Activated CD4-positive, alpha-beta T cell treated with anti-CD3 and anti-CD28 coated beads, Interleukin-2, amount 50 U/mL, for 4 hours (primary cell): ENCODE measurements at regions not wholly inside any gene's neighbourhood (a gene's known extent, or its start where the extent isn't known, plus 50 kb on each side); places are given as distances from the start of the nearest gene placed in this dataset.

ENCODE experiments used
- DNase-seq, 2 experiments: peaks; one replicate each; pipeline ENCODE4 v3.0.0-alpha.2; 2020

GRCh38 chr5:165622864-165623536 lies 2117.6 kb downstream of the MAT2B start:
- DNase-seq = no peak

GRCh38 chr5:165624166-165624946 lies 2118.9 kb downstream of the MAT2B start:
- no peak for DNase-seq

DNA sequence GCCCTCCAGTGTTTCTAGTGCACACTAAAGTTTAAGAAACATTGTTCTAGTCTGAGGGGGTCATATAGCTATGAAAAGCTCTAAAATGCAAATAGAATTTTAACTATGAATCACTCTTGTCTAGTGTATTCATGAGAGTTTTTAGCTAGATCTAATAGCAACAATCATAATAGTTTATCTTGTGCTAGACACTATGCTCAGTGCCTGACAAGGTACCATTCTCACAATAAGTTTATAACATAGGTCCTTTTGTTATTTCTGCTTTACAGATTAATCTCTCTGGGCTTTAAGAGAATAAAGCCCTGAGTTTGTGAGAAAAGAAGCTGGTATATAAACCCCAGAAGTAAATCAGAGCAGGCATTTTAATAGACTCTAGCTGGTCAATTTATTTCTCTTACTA lies 2120.7 kb downstream of the MAT2B start:
- no peak for DNase-seq

GRCh38 chr5:165627548-165628170 lies 2122.2 kb downstream of the MAT2B start:
- no peak for DNase-seq

DNA sequence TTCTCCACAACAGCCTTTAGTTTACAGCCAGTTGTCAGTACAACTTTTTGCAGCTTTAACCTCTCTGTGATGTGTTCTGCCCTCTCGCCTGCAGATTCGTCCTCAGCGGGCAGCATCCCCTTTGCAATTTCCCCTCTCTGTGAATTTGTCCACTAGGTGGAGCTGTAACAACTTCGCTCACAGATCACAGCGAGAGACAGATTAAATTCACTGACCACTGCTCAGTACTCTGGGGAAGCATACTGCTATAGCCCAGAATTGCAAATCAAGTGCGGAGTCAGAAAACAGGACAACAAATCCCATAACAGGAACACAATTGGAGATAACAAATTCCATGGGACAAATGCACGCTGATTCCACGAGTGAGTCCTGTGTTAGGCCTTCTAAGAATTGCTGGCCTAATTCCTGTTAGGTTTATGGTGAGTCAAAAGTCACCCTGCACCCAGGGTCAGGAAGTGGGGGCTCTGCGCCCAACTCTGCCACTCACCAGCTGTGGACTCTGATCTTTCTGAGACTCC lies 2124.9 kb downstream of the MAT2B start:
- DNase-seq = no peak

GRCh38 chr5:165631235-165631634 lies 2125.8 kb downstream of the MAT2B start:
- DNase-seq = no peak

- DNase-seq = no peak
Observed at GRCh38 chr5:165642366-165642765, 2136.9 kb downstream of the MAT2B start.

- no peak for DNase-seq
Observed at GRCh38 chr5:165665735-165666400, 2160.4 kb downstream of the MAT2B start.

- DNase-seq = no peak
Observed at GRCh38 chr5:165673499-165673898, 2168.1 kb downstream of the MAT2B start.

- DNase-seq = no peak
Observed at GRCh38 chr5:165695796-165696195, 2190.4 kb downstream of the MAT2B start.

DNA sequence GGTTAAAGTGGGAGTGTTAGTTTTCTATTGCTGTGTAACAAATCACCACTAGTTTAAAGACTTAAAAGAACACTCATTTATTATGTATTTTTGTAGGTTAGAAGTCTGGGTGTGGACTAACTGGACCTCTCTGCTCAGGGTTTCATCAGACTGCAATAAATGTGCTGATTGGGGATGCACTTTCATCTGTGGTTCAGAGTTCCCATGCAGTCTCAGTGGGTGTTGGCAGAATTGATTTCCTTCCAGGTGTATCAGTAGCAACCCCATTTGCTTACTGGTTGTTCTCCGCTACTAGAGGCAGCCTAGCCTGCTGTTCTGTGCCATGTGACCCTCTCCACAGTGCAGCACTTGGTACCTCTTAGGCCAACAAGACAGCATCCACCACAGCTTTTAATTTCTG lies 2200.5 kb downstream of the MAT2B start:
- DNase-seq = no peak

DNA sequence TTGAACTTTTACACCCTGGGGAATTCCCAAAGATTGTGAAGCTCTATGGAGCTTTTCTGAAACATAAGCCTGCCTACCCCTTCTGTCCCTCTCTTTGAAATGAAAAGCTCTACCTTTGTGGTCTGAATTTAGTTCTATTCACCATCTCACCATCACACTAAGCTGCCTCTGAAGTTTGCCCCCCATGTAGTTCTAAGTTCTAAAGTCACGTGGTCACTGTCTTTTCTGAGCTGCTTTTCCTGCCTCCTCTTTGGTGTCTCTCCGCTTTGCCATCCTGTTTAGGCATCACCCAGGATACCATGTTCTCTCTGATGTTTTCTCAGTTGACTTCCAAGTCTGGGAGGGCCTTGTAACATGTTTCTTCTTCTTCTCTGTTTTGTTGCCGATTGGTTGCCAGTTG lies 2206.6 kb downstream of the MAT2B start:
- no peak for DNase-seq

GRCh38 chr5:165714598-165714997 lies 2209.2 kb downstream of the MAT2B start:
- no peak for DNase-seq

- no peak for DNase-seq
Observed at GRCh38 chr5:165720901-165721300, 2215.5 kb downstream of the MAT2B start.

DNA sequence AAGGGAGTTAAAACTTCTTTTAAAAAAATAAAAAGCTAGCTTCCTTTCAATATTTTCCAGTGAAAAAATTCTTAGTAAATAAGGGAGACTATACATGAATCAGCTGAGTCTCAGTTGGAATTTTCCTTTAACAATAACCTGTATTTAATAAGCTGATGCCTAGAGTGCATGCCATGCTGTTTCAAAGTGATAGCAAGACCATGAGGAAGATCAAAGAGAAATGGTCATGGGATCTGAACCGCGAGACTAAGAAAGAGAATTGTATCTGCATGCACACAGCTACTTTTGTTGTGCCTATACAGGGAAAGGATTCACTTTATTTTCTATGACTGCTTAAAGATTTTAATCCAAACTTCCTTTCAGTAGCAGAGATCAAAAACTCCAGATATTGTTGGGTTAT lies 2217.0 kb downstream of the MAT2B start:
- DNase-seq = no peak

DNA sequence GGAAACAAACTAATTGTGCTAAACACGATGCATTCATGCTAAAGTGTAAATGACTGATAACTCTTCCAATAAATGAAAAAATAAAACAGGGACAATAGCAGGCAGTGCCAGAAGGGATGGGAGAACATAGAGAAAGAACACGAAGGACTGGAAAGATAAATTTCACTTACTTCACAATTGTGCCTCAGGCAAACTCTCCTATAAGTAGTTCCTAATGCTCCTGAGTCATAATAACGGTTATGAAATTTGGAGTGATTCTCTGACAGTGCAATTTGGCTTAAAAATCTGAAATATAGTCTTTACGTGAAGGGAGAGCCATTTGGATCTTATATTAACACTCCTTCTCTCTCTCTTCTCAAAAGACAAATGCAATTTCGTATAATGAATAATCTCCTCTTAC lies 2218.5 kb downstream of the MAT2B start:
- no peak for DNase-seq

DNA sequence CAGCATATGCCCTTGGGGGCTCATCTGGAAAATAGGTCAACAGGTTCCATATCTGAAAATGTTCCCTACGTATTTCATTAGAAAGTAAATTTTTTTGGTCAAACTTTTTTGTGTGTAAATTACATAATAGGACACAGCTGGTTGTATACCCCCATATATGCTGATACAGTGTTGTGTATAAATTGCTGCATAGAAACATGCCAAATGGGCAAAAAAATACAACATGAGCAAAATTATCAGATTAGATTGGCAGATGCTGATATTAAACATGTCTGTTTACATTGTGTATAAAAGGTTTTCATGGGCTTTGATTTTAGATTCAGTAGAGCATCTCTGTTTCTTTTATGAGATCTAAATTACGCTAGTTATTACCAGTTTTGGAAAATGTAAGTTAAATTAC lies 2223.0 kb downstream of the MAT2B start:
- DNase-seq = no peak

- no peak for DNase-seq
Observed at GRCh38 chr5:165735388-165735787, 2230.0 kb downstream of the MAT2B start.

DNA sequence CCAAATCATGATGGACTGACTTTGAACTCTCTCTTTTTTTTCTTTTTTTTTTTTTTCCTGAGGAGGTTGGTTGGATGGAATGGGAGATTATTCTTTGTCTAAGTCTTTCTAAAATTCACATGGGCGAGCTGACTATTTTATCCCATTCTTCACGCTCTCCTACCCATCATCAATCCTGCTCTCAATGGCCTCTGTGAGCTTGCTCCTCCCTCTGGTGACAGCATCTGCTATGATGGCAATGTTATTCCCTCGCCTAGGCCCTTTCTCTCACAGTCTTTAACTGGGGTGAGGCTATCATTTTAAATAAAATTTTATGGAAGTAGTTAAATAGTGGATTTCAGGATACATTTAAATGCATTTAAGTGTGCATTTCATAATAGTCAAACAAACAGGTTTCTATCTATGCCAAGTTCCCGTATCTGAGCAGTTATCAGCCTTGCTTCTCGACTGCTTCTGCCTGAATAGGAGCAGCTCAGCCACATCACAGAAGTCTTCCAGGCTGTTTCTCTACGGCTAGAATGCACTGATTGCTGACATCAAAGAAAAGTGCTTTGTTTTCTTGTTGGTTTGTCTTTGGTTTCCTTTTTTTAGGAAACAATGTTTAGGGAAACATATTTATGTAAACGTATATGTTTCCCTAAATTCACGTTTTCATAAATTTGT lies 2233.8 kb downstream of the MAT2B start:
- no peak for DNase-seq

GRCh38 chr5:165757791-165758190 lies 2252.4 kb downstream of the MAT2B start:
- DNase-seq = no peak

DNA sequence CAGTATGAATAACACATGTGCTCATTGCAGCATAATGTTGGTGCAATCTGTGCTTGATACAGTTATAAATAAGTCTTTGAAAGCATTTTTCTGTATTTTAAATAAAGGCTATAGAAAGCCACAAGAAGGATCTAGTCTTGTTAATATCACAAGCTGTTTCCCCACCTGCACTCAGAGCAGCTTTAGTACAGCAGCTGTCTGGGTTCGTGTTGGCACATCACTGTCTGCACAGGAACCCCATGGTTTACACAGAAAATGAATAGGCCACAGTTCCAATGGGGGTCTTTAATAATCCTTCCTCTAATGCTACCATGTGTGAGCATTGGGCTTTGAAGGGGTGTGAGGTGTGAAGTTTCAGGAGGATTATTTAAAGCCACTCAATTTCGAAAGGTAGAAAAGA lies 2269.7 kb downstream of the MAT2B start:
- DNase-seq = no peak

GRCh38 chr5:165779505-165779904 lies 2274.1 kb downstream of the MAT2B start:
- no peak for DNase-seq

DNA sequence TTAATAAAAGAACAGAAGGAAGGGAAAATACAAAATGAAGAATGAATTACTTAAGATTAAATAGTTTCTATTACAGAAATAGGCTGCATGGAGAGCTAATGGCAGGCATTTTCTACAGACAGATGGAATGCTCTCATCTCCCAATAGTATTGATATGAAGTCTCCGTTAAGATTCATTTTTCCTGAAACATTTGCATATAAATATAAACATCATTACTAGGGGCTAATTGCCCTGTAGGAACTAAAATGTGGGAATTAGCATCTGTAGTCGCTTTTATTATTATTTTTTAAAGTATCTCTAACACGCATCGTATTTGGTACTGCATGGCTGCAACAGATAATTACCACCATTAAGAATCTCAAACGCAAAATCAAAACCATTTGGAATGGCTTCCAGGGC lies 2275.5 kb downstream of the MAT2B start:
- no peak for DNase-seq
